ENCODE measurements at regions not wholly inside any gene's neighbourhood (a gene's known extent, or its start where the extent isn't known, plus 50 kb on each side); places are given as distances from the start of the nearest gene placed in this dataset.

- no peak for DNase-seq
Measured at GRCh38 chr6:109295109-109295773, 87.0 kb downstream of the CD164 start.

GRCh38 chr6:109292983-109293586 lies 89.2 kb downstream of the CD164 start:
- DNase-seq: no peak

GRCh38 chr6:109292420-109292819 lies 89.8 kb downstream of the CD164 start:
- DNase-seq: no peak

- DNase-seq: no peak
Measured at GRCh38 chr6:109291902-109292301, 90.4 kb downstream of the CD164 start.

GRCh38 chr6:109290143-109290931 lies 91.9 kb downstream of the CD164 start:
- DNase-seq: no peak

- no peak for DNase-seq
Measured at GRCh38 chr6:109285366-109285765, 96.9 kb downstream of the CD164 start.

- no peak for DNase-seq
Measured at GRCh38 chr6:109284675-109285074, 97.6 kb downstream of the CD164 start.

- DNase-seq: no peak
Measured at GRCh38 chr6:109282756-109283155, 99.5 kb downstream of the CD164 start.

GRCh38 chr6:109279628-109280027 lies 102.6 kb downstream of the CD164 start:
- no peak for DNase-seq

GRCh38 chr6:109271622-109272021 lies 110.6 kb downstream of the CD164 start:
- DNase-seq: no peak

- DNase-seq: no peak
Measured at GRCh38 chr6:109269953-109270517, 112.2 kb downstream of the CD164 start.

GRCh38 chr6:109269057-109269456 lies 113.2 kb downstream of the CD164 start:
- DNase-seq: no peak

- DNase-seq: no peak
Measured at GRCh38 chr6:109265530-109265929, 116.7 kb downstream of the CD164 start.

- DNase-seq: no peak
Measured at GRCh38 chr6:109263873-109264700, 118.2 kb downstream of the CD164 start.

- DNase-seq: no peak
Measured at GRCh38 chr6:109262261-109262660, 120.0 kb downstream of the CD164 start.

- DNase-seq: no peak
Measured at GRCh38 chr6:109261811-109262210, 120.5 kb downstream of the CD164 start.

- DNase-seq: no peak
Measured at GRCh38 chr6:109260701-109261100, 121.6 kb downstream of the CD164 start.

- no peak for DNase-seq
Measured at GRCh38 chr6:109260126-109260525, 122.1 kb downstream of the CD164 start.

GRCh38 chr6:109258129-109258528 lies 124.1 kb downstream of the CD164 start:
- no peak for DNase-seq

GRCh38 chr6:109257494-109257893 lies 124.8 kb downstream of the CD164 start:
- no peak for DNase-seq

GRCh38 chr6:109255946-109256640 lies 126.2 kb downstream of the CD164 start:
- DNase-seq: no peak

GRCh38 chr6:109255087-109255486 lies 127.2 kb downstream of the CD164 start:
- DNase-seq: no peak
